Germinal center (tissue), 1 donor: ENCODE measurements at regions not wholly inside any gene's neighbourhood (a gene's known extent, or its start where the extent isn't known, plus 50 kb on each side); places are given as distances from the start of the nearest gene placed in this dataset.

Experiments
- DNase-seq: peaks from one replicate; pipeline ENCODE4 v3.0.0; 2012; ENCODE audit warnings: mixed read lengths, low spot score

GRCh38 chr7:116420003-116420402 is 79.5 kb upstream of the CAV2 start:
- no peak for DNase-seq

DNA sequence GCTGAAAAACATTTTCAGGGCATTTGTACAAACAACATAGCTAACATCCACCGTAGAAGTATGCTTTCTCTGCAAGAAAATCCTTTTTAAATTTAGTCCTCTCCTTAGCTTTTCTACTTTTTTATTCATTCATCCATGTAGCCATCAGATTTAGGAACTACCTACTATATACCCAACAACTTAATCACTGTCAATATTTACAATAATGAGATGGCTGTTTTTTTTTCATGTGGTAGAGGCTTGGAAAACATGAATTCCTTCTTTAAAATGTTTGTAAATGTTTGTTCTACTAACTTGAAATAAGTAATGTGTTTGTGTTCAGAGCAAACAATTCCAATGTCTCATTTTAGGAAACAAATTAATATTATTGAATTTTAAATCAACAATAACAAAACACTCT is 78.2 kb upstream of the CAV2 start:
- no peak for DNase-seq

- DNase-seq = no peak
Observed at GRCh38 chr7:116422683-116423082, 76.9 kb upstream of the CAV2 start.

DNA sequence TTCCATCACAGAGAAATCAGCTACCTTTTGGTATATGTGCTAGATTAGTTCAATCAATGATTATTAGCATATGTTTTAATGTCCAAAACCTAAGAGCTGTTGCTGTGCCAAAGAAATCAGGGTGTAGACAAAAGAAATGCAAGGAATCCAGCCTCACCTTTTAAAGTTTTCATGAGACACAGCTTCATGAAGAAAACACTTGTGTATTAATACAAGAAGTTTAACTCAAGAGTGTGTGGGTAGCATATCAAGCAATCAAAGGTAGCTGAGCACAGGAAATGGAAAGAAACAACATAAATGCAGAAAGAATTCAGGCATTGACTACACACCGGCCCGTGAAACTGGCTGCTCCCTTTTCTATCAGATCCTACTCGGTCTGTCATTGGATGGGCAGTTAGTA is 76.0 kb upstream of the CAV2 start:
- DNase-seq = no peak

- no peak for DNase-seq
Observed at GRCh38 chr7:116425647-116426209, 73.8 kb upstream of the CAV2 start.

- no peak for DNase-seq
Observed at GRCh38 chr7:116426428-116427156, 72.9 kb upstream of the CAV2 start.

GRCh38 chr7:116429986-116430619 is 69.4 kb upstream of the CAV2 start:
- DNase-seq = no peak

DNA sequence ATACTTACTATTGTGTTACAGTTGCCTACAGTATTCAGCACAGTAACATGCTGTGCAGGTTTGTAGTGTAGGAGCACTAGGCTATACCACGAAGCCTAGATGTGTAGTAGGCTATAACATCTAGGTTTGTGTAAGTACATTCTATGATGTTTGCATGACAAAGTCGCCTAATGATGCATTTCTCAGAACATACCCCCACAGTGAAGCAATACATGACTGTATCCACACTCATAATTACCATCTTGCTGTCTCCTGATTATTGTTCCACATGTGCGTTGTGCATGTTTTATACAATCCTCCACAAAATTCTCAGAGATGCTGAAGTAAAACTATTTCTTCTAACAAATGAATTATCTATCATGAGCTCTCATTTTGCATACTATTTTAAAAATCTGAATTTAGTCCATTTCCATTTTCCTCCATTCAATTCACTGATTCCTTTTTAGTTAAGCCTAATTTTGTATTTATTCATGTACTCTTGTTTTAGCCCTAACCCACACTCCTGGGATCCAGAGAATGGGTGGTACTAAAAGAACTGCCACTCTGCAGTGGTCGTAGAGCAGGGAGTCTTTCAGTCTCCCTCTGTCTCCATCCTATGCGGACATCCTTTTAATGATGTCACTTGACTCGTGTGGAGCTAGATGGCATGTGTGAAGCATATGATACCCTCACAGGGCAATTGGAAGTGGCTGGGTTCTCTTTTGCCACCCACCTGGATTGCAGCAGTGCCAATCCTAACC is 67.6 kb upstream of the CAV2 start:
- DNase-seq = no peak

- DNase-seq = no peak
Observed at GRCh38 chr7:116432527-116432916, 67.0 kb upstream of the CAV2 start.

DNA sequence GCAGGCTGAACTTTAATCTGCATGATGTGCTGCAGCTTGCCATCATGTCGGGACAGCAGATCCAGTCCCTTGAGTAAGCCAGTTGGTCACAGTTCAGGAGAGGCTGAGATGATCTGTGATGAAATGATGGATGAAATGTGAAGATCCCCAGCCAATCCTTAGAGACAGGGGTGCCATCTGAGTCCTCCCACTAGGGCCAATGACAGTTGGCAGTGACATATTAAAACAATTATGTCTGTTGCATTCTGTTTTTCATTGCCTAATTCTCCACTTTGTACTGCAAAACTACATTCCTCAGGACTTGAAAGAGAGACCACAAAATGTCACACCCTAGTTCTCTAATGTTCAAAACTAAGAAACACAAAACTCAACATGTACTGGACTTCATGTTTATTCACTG is 66.3 kb upstream of the CAV2 start:
- no peak for DNase-seq

DNA sequence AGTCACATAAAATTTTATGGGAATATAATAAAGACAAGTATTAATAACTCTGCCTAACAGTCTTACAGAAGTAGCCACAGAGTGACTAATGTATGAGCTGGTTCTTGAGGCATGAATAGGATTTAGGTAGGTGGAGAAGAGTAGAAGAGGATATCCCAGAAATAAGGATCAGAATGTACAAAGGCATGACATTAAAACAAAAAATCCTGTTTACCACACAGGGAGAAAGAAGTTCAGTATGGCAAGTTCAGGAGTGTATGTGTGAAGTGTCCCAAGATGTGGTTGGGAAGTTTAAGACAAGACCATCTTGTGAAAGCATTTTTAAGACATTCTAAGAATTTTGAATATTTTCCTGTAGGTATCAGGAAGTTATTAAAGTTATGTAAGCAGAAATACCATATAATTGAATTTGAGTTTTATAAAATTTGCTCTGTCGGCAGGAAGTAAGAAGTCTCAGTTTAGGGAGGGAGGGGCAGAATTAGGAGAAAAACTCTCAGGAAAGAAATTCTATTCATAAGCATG is 64.7 kb upstream of the CAV2 start:
- no peak for DNase-seq

DNA sequence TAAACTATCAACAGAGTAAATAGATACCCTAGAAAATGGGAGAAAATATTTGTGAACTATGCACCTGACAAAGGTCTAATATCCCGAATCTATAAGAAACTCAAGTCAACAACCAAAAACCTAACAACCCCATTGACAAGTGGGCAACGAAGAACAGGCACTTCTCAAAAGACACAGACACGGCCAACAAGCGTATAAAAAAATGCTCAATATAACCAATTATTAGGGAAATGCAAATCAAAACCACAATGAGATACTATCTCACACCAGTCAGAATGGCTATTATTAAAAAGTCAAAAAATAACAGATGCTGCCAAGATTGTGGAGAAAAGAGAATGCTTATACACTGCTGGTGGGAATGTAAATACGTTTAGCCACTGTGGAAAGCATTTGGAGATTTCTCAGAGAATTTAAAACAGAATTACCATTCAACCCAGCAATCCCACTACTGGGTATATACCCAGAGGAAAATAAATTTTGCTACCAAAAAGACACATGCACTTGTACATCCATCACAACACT is 63.2 kb upstream of the CAV2 start:
- DNase-seq = no peak

- no peak for DNase-seq
Observed at GRCh38 chr7:116438267-116438666, 61.3 kb upstream of the CAV2 start.

- DNase-seq = no peak
Observed at GRCh38 chr7:116439005-116439404, 60.5 kb upstream of the CAV2 start.

- no peak for DNase-seq
Observed at GRCh38 chr7:116439841-116440549, 59.5 kb upstream of the CAV2 start.

DNA sequence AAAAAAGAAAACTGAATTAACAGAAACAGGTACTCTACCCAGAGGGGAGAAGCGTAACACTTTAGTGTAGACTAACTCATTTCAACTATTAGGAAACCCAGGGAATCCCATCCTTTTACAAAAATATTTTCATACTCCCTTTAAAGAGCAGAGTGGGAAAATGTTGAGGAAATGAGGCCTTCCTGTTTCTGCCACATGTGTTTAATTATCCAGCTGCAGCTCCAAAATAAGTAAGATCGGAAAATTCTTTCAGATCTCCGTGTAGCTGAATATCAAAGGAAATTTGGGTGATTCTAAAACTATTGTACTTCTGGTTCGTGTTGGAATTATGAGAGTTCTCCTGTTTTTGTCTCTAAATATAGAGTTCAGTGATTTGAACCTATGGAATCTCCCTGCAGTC is 58.0 kb upstream of the CAV2 start:
- DNase-seq = no peak

GRCh38 chr7:116443101-116443523 is 56.4 kb upstream of the CAV2 start:
- no peak for DNase-seq

DNA sequence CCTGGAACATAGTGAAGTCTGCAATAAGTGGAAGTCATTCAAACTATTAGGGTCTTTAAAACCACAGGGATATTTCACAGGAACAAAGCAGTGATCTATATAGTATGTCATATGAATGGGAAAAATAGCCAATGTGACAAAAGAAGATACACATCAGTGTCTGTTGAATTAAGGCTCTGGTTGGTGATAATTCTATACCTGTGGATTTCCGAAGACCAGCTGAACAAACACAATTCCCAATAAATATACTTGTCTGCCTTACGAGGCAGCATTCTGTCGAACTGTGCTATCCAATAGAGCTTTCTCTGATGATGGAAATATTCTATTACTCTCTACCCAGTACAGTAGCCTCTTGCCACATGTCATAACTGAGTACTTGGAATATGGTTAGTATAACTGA is 55.9 kb upstream of the CAV2 start:
- DNase-seq = no peak

DNA sequence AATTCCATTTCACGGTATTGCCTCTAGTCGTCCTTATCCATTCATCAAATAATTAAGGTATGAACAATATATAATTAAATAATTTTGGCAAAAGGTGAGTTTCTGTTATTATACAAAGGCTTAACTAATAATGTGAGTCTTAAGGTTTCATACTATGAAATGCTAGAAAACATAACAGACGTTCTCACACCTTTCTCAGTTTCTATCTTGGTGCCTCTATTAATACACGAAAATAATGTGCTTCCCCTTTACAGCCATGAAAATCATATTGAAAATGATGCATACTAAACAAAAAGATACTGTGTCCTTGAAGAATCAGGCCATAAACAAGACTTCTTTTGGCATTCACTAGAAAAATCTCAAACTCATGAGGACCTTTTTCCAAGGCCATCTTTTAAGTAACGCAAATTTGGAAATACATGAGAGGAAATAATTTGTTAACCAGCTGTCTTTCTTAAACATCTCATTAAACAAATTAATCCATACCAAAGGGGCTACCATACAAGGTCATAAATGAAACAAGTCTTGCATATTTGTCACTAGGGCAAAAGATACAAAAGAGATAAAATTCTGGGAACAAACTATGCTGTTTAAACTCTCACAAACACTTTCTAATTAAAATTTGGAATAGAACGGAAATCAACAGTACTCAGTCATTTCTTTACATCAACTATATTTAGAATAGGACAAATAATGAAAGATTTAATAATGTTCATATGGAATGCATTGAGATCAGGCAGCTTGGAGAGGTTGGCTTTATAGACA is 53.9 kb upstream of the CAV2 start:
- DNase-seq = no peak

- no peak for DNase-seq
Observed at GRCh38 chr7:116446212-116446855, 53.2 kb upstream of the CAV2 start.

DNA sequence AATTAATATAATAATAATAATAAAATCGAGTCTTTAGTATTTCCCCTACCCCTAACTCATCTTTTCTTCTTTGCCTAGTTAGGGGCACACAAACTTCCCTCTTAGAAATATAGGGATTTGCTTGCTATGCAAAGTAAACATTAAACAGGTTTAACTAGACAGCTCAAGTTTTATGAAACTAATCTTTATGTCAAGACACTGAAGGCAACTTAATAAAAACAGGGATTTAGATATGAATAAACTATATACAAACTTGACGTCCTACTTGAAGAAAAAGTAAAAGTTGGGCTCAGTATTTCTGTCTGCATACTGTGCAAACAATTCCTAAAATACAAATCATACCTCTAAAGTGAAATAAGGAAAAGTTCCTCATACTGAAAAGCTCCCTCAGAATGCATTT is 52.1 kb upstream of the CAV2 start:
- DNase-seq = no peak
